Endothelial cell of umbilical vein (primary cell): ENCODE measurements at regions not wholly inside any gene's neighbourhood (a gene's known extent, or its start where the extent isn't known, plus 50 kb on each side); places are given as distances from the start of the nearest gene placed in this dataset.

Experiments used
- EZH2 ChIP-seq: IDR thresholded peaks from 2 replicates; pipeline ENCODE4 v1.6.1; 2012; ENCODE audit warnings: borderline replicate concordance, low read depth, mild to moderate bottlenecking, moderate library complexity, low read length, inconsistent platforms; ENCODE audit not compliant: severe bottlenecking
- FOS ChIP-seq: IDR thresholded peaks from 2 replicates; pipeline ENCODE4 v1.6.1; 2011; ENCODE audit warnings: mild to moderate bottlenecking, low read length, moderate library complexity, borderline replicate concordance; ENCODE audit not compliant: insufficient read depth
- JUN ChIP-seq: IDR thresholded peaks from 2 replicates; pipeline ENCODE4 v1.6.1; 2011; ENCODE audit warnings: borderline replicate concordance, low read depth; ENCODE audit not compliant: insufficient read length, insufficient read depth
- MYC ChIP-seq: IDR thresholded peaks from one replicate; pipeline ENCODE4 v1.6.1; 2011; ENCODE audit warnings: mild to moderate bottlenecking, low read depth, low read length
- POLR2AphosphoS5 ChIP-seq: IDR thresholded peaks from 2 replicates; pipeline ENCODE4 v1.6.1; 2012; ENCODE audit warnings: low read depth, mild to moderate bottlenecking, control low read depth, low read length, moderate library complexity; ENCODE audit not compliant: insufficient read depth
- TF ChIP-seq, protein P1 (sequence below), 2 donors: IDR thresholded peaks; 1 replicate in 1 of 2; 2 replicates in 1 of 2; pipeline ENCODE4 v1.5.1; 2011; ENCODE audit warnings: low read length in 2 of 2, mild to moderate bottlenecking in 2 of 2, moderate library complexity in 2 of 2, control low read depth in 1 of 2, inconsistent platforms in 1 of 2, low read depth in 1 of 2; ENCODE audit not compliant: insufficient read depth in 1 of 2; ENCODE audit errors: extremely low read depth in 1 of 2

DNA sequence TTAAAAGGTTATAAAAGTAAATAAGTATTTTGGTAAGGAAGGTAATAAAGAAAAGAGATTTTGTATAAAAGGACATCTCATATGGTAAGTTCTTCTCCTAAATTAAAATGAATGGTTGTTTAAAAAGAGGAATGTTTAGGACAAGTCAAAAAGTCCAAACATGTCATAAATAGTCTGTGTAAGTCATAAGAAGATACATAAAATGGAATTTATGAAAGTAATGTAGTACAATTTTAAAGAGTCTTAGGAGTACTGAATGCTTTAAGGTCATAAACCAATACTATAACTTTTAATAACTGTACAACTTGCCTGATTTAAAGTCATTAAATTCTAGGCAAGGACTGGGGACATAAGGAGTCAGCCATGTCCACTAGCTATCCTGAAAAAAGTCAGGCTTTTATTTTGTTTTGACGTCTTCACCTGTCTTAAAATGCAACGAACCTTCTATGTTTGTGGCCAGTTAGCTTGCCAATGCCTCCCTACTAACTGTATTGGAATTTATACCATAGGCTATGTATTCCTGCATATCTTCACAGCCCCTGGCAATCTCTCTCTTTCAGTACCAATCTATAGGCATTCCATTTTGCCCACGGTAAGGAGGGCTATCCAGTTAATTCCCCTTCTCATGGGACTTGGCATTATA is 312.3 kb upstream of the LRRTM4 start:
- no peak for TF ChIP-seq EZH2
- TF ChIP-seq, protein P1, sequence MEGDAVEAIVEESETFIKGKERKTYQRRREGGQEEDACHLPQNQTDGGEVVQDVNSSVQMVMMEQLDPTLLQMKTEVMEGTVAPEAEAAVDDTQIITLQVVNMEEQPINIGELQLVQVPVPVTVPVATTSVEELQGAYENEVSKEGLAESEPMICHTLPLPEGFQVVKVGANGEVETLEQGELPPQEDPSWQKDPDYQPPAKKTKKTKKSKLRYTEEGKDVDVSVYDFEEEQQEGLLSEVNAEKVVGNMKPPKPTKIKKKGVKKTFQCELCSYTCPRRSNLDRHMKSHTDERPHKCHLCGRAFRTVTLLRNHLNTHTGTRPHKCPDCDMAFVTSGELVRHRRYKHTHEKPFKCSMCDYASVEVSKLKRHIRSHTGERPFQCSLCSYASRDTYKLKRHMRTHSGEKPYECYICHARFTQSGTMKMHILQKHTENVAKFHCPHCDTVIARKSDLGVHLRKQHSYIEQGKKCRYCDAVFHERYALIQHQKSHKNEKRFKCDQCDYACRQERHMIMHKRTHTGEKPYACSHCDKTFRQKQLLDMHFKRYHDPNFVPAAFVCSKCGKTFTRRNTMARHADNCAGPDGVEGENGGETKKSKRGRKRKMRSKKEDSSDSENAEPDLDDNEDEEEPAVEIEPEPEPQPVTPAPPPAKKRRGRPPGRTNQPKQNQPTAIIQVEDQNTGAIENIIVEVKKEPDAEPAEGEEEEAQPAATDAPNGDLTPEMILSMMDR (IDR thresholded peaks at IDR 0.05; ENCODE audit: extremely low read depth in 1 of 2, insufficient read depth in 1 of 2, low read depth in 1 of 2, low read length in 2 of 2), result no peak
- TF ChIP-seq JUN, result no peak
- no peak for TF ChIP-seq FOS
- TF ChIP-seq POLR2AphosphoS5, result no peak
- no peak for TF ChIP-seq MYC
